Endothelial cell of umbilical vein (primary cell): ENCODE measurements at regions not wholly inside any gene's neighbourhood (a gene's known extent, or its start where the extent isn't known, plus 50 kb on each side); places are given as distances from the start of the nearest gene placed in this dataset.

ENCODE experiments used
- CTCF ChIP-seq, 2 donors: IDR thresholded peaks; 1 replicate in 1 of 2; 2 replicates in 1 of 2; pipeline ENCODE4 v1.5.1; 2011; ENCODE audit warnings: low read length in 2 of 2, mild to moderate bottlenecking in 2 of 2, moderate library complexity in 2 of 2, control low read depth in 1 of 2, inconsistent platforms in 1 of 2, low read depth in 1 of 2; ENCODE audit not compliant: insufficient read depth in 1 of 2; ENCODE audit errors: extremely low read depth in 1 of 2
- EZH2 ChIP-seq: IDR thresholded peaks from 2 replicates; pipeline ENCODE4 v1.6.1; 2012; ENCODE audit warnings: borderline replicate concordance, low read depth, mild to moderate bottlenecking, moderate library complexity, low read length, inconsistent platforms; ENCODE audit not compliant: severe bottlenecking
- GATA2 ChIP-seq: IDR thresholded peaks from 2 replicates; pipeline ENCODE4 v1.7.0; 2011; ENCODE audit warnings: low read depth, mild to moderate bottlenecking, moderate library complexity, mixed read lengths, low read length; ENCODE audit not compliant: insufficient read length, insufficient read depth
- JUN ChIP-seq: IDR thresholded peaks from 2 replicates; pipeline ENCODE4 v1.6.1; 2011; ENCODE audit warnings: borderline replicate concordance, low read depth; ENCODE audit not compliant: insufficient read length, insufficient read depth
- MAX ChIP-seq: IDR thresholded peaks from 2 replicates; pipeline ENCODE4 v1.6.1; 2011; ENCODE audit not compliant: insufficient read depth, insufficient read length
- POLR2A ChIP-seq: IDR thresholded peaks from 2 replicates; pipeline ENCODE4 v1.6.1; 2012; ENCODE audit warnings: low read depth, mild to moderate bottlenecking, control low read depth, low read length

- TF ChIP-seq POLR2A (no peak), EZH2 (no peak), CTCF (IDR thresholded peaks at IDR 0.05; ENCODE audit: extremely low read depth in 1 of 2, insufficient read depth in 1 of 2, low read depth in 1 of 2, low read length in 2 of 2) (no peak), GATA2 (no peak), JUN (no peak), MAX (no peak)
Observed at GRCh38 chr18:34957864-34958259, 83.4 kb upstream of the MAPRE2 start.
